NOMO-1 treated with DMSO at 0.1 percent for 48 hours (cell line): ENCODE measurements at regions not wholly inside any gene's neighbourhood (a gene's known extent, or its start where the extent isn't known, plus 50 kb on each side); places are given as distances from the start of the nearest gene placed in this dataset.
"Not testable (repeated sequence)": the region's sequence is repeated elsewhere in the genome, so short reads cannot be mapped to it uniquely, and the experiment has no call there.

Experiments used
- DNase-seq: peaks from one replicate; lab custom pipeline; 2025; ENCODE audit not compliant: unreplicated experiment; lab: John Stamatoyannopoulos, UW

GRCh38 chr5:88092958-88093605 lies 175.6 kb downstream of the TMEM161B start:
- no peak for DNase-seq

- DNase-seq: no peak
These were observed 176.3 kb downstream of the TMEM161B start for GRCh38 chr5:88092358-88092757.

GRCh38 chr5:88090506-88090905 lies 178.1 kb downstream of the TMEM161B start:
- DNase-seq: no peak

- no peak for DNase-seq
These were observed 178.8 kb downstream of the TMEM161B start for GRCh38 chr5:88089719-88090390.

- no peak for DNase-seq
These were observed 183.2 kb downstream of the TMEM161B start for GRCh38 chr5:88085462-88085861.

GRCh38 chr5:88081877-88082276 lies 186.8 kb downstream of the TMEM161B start:
- no peak for DNase-seq

GRCh38 chr5:88063813-88064212 lies 204.8 kb downstream of the TMEM161B start:
- no peak for DNase-seq

GRCh38 chr5:88060194-88060593 lies 208.5 kb downstream of the TMEM161B start:
- no peak for DNase-seq

- DNase-seq: no peak
These were observed 210.0 kb downstream of the TMEM161B start for GRCh38 chr5:88058625-88059024.

GRCh38 chr5:88052468-88052867 lies 216.2 kb downstream of the TMEM161B start:
- DNase-seq: not testable (repeated sequence)

GRCh38 chr5:88051148-88051547 lies 217.5 kb downstream of the TMEM161B start:
- DNase-seq: no peak

- no peak for DNase-seq
These were observed 218.9 kb downstream of the TMEM161B start for GRCh38 chr5:88049737-88050136.

GRCh38 chr5:88049156-88049555 lies 219.5 kb downstream of the TMEM161B start:
- no peak for DNase-seq

GRCh38 chr5:88045931-88046461 lies 222.6 kb downstream of the TMEM161B start:
- no peak for DNase-seq

- DNase-seq: no peak
These were observed 223.5 kb downstream of the TMEM161B start for GRCh38 chr5:88045165-88045564.

GRCh38 chr5:88034520-88034919 lies 234.1 kb downstream of the TMEM161B start:
- DNase-seq: no peak

GRCh38 chr5:88033191-88033590 lies 235.5 kb downstream of the TMEM161B start:
- DNase-seq: no peak

GRCh38 chr5:88029011-88029410 lies 239.6 kb downstream of the TMEM161B start:
- no peak for DNase-seq

- DNase-seq: no peak
These were observed 247.5 kb downstream of the TMEM161B start for GRCh38 chr5:88021141-88021540.

GRCh38 chr5:88014984-88015383 lies 253.7 kb downstream of the TMEM161B start:
- DNase-seq: not testable (repeated sequence)

- DNase-seq: no peak
These were observed 267.8 kb downstream of the TMEM161B start for GRCh38 chr5:88000877-88001276.

- no peak for DNase-seq
These were observed 271.0 kb downstream of the TMEM161B start for GRCh38 chr5:87997662-87998061.
